ENCODE measurements at regions not wholly inside any gene's neighbourhood (a gene's known extent, or its start where the extent isn't known, plus 50 kb on each side); places are given as distances from the start of the nearest gene placed in this dataset.

DNA sequence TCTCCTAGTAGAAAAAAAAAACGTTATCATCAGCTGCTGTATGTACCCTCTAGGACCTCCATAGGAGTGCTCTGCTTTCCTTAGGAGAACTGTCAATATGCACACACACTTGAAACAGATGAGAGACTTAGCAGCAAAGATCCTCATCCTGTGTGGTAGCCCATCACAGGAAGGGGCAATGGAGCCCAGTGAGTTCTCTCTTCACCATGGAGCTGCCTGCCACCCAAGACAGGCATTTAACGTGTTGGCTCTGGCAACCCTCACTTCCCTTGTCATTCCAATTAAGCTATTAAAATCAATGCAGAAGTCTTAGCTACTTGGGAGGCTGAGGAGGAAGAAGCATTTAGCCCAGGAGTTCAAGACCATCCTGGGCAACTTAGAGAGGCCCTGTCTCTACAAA is 64.8 kb upstream of the PLEKHA5 start:
- BruUV-seq (replicated peaks), result no TSS peak
- no peak for FAIRE-seq
- H3K36me3 ChIP-seq (ENCODE audit: control insufficient read depth, insufficient read depth, low read length), result no peaks in the 10 kb centered on the region
- intact Hi-C loops (cut with micrococcal nuclease), result no loop called here
- H3K4me2 ChIP-seq (ENCODE audit: insufficient read depth, low read length), result no peak overlapping the region
- H3K27ac ChIP-seq (ENCODE audit: extremely low read depth, low read depth, low read length), result no peak overlapping the region
- no peaks in the 10 kb centered on the region for H4K20me1 ChIP-seq (replicated peaks; ENCODE audit: control insufficient read depth, insufficient read depth, low read length)
- H2AFZ ChIP-seq (ENCODE audit: low read depth, low read length), result no peak overlapping the region
- H3K4me1 ChIP-seq (replicated peaks in 1 of 2; ENCODE audit: control insufficient read depth in 2 of 2, insufficient read depth in 2 of 2, low read length in 2 of 2), result no peaks in the 10 kb centered on the region
- no peaks in the 10 kb centered on the region for H3K27me3 ChIP-seq (ENCODE audit: control insufficient read depth in 2 of 2, insufficient read depth in 2 of 2, low read length in 2 of 2)
- in situ Hi-C loops (cut with MboI), result no loop called here
- 10% methylated on average over 2 of the region's 2 CpGs for WGBS (ENCODE audit: insufficient coverage, low coverage, missing lambda C conversion rate)
- no peak for ATAC-seq
- H3K4me3 ChIP-seq, result no peak overlapping the region
- TF ChIP-seq ASH1L (IDR thresholded peaks at IDR 0.05; ENCODE audit: borderline replicate concordance, low read depth, partially characterized antibody) (no peak), RB1 (IDR thresholded peaks at IDR 0.05; ENCODE audit: low read depth) (no peak), YY1 (IDR thresholded peaks at IDR 0.05; ENCODE audit: borderline replicate concordance in 1 of 3, control insufficient read depth in 1 of 3, extremely low read depth in 1 of 3, insufficient read depth in 3 of 3, insufficient read length in 1 of 3, insufficient replicate concordance in 2 of 3, low read depth in 1 of 3, low read length in 2 of 3) (no peak), SRSF3 (IDR thresholded peaks at IDR 0.05; ENCODE audit: insufficient read depth, low read length) (no peak), GATAD2A (IDR thresholded peaks at IDR 0.05) (no peak), ZNF41 (CRISPR knock-in tag; conservative IDR thresholded peaks at IDR 0.05) (no peak), ZKSCAN8 (CRISPR knock-in tag; IDR thresholded peaks at IDR 0.05) (no peak), KLF1 (tag; IDR thresholded peaks at IDR 0.05) (no peak)
- ChIA-PET CTCF (ENCODE audit: low intra/inter-chr PET ratio) (no interaction called here), POLR2A (no interaction called here)
- H3K79me2 ChIP-seq (ENCODE audit: control insufficient read depth, insufficient read depth, low read length), result no peaks in the 10 kb centered on the region
- no peaks in the 10 kb centered on the region for H3K9me3 ChIP-seq (replicated peaks; ENCODE audit: control insufficient read depth, insufficient read depth, low read depth, low read length)
- no peak for DNase-seq (ENCODE audit: extremely low read depth in 1 of 4, low spot score in 3 of 4)
- H3K9ac ChIP-seq (ENCODE audit: insufficient read depth in 1 of 2, low read depth in 2 of 2, low read length in 2 of 2), result no peak overlapping the region
- H3K9me1 ChIP-seq (ENCODE audit: control insufficient read depth, insufficient read depth, low read length), result no peaks in the 10 kb centered on the region

Measured in K562 (cell line).